ENCODE measurements at regions not wholly inside any gene's neighbourhood (a gene's known extent, or its start where the extent isn't known, plus 50 kb on each side); places are given as distances from the start of the nearest gene placed in this dataset.
"Not testable (repeated sequence)": the region's sequence is repeated elsewhere in the genome, so short reads cannot be mapped to it uniquely, and the experiment has no call there.

DNA sequence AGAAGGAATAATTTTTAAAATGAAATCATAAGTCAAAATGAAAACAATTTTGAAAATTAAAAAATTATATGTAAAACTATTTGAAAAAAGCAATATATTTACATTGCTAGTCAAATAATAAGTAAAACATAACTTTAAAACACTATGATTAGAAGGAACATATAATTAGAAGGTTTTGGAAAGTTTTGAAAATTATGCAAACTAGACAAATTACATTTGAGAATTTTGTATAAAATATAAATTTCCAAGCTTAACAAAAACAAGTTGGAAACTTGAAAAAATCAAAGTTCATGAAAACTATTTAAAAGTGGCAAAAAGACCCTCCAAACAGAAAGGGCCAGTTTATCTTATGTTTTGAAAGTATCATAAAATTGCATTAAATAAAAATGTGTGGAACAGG lies 67.6 kb upstream of the TLL1 start:
- Mint-ChIP-seq H3K4me3 (no peak overlapping the region), H3K27me3 (no peaks in the 10 kb centered on the region), H3K27ac (no peak overlapping the region), H3K4me1 (ENCODE audit: low read depth) (no peaks in the 10 kb centered on the region), H3K9me3 (no peaks in the 10 kb centered on the region), H3K36me3 (no peaks in the 10 kb centered on the region)
- ChIA-PET POLR2A (no interaction called here), CTCF (no interaction called here)
- no peak for DNase-seq
- intact Hi-C loops (cut with micrococcal nuclease), result no loop called here

DNA sequence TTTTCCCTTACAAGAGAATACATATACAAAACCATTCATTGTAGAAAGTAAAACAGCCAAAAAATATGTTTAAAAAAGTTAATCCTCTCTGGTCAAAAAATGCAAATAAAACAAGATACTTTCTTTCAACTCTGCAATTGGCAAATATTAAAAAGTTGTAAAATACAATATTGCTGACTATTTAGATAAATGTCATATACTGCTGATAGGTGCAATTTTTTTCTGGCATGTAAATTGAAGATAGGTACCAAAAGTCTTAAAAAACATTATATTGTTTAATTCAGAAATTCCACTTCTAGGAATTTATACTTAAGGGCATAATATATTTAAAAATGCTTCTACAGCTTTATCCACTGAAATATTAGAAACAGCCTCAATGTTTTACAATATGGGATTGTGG lies 66.4 kb upstream of the TLL1 start:
- POLR2A ChIA-PET, result no interaction called here
- DNase-seq, result no peak
- CTCF ChIA-PET, result no interaction called here
- H3K4me1 Mint-ChIP-seq (ENCODE audit: low read depth), result no peaks in the 10 kb centered on the region
- no peaks in the 10 kb centered on the region for H3K27me3 Mint-ChIP-seq
- H3K36me3 Mint-ChIP-seq, result no peaks in the 10 kb centered on the region
- no peaks in the 10 kb centered on the region for H3K9me3 Mint-ChIP-seq
- no peak overlapping the region for H3K27ac Mint-ChIP-seq
- intact Hi-C loops (cut with micrococcal nuclease), result no loop called here
- no peak overlapping the region for H3K4me3 Mint-ChIP-seq

DNA sequence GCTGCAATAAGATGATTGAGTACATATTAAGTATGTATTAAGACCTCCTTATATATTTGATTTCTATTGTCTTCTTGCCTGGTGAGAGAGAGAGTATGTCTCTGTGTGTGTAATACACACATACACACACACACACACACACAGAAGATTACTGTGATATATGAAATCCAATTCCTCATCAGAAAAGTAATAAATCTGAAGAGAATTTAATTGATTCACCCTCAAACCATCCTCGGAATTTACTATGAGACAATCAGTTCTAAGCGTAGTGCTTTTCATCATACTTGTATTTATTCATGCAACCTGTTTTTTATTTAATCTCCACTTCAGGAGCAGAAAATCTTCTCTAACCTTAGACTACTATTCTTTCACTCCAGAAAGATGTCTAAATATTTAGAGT lies 62.3 kb upstream of the TLL1 start:
- Mint-ChIP-seq H3K4me3 (no peak overlapping the region), H3K4me1 (ENCODE audit: low read depth) (no peaks in the 10 kb centered on the region), H3K27ac (no peak overlapping the region), H3K36me3 (no peaks in the 10 kb centered on the region), H3K27me3 (no peaks in the 10 kb centered on the region), H3K9me3 (no peaks in the 10 kb centered on the region)
- intact Hi-C loops (cut with micrococcal nuclease), result no loop called here
- DNase-seq, result no peak
- ChIA-PET CTCF (no interaction called here), POLR2A (no interaction called here)

DNA sequence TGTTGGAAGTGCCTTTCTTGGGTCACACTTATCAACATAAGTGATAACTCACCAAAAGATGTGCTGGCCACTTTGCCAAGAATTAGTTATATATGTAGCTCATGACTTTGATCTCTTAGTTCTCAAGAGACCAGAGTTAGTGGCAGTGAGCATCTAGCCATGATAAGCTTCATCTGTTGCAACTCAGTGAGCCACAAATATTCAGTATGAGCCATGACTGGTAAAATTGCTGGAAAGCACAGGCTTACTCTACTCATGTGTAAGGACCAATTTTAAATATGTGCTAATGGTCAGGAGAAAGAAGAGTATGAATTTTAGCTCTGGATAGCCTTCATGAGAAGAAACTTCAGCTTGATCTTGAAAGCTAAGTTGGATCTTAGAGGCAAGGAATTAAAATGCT lies 59.4 kb upstream of the TLL1 start:
- no peaks in the 10 kb centered on the region for H3K27me3 Mint-ChIP-seq
- H3K27ac Mint-ChIP-seq, result no peak overlapping the region
- H3K4me3 Mint-ChIP-seq, result no peak overlapping the region

DNA sequence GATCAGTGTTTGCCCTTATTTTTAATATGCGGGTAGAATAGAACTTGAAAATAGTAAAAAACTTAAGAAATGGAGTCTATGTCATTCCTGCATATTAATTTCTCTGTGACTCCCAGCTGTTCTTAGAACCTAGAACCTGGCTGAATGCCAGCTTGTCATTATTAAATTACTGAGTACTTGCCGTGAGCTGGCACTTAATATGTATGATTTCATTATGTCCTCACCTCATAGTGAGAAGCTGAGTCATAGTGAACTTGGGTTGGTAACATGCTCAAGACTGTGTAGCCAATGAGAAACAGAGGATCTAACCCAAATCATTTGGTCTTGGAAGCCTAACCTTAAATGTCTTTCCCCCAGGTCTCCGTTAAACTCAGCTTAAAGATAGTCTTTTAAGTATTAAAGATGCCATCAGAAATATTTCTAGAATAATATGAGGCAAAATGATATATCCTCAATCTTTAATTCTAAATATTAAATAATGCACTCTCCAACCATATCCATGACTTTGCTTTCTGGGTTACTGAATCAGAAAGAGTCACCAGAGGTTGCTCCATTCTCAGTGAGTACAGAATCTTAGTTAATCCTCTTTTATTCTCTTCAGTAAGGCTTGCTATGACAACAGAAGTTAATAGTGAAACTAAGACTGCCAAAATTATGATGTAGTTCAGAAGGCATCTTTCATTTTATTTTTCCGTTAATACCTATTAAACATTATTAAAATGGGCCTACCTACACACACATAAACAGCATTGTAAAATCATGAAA lies 58.6 kb upstream of the TLL1 start:
- peaks cover 2% of the 10 kb centered on the region for H3K9me3 Mint-ChIP-seq
- no peak for DNase-seq
- POLR2A ChIA-PET, result no interaction called here
- H3K4me3 Mint-ChIP-seq, result no peak overlapping the region
- CTCF ChIA-PET, result no interaction called here
- H3K36me3 Mint-ChIP-seq, result no peaks in the 10 kb centered on the region
- H3K27me3 Mint-ChIP-seq, result no peaks in the 10 kb centered on the region
- intact Hi-C loops (cut with micrococcal nuclease), result no loop called here
- no peak overlapping the region for H3K27ac Mint-ChIP-seq
- no peaks in the 10 kb centered on the region for H3K4me1 Mint-ChIP-seq (ENCODE audit: low read depth)

More for the DNA sequence above, 59.4 kb upstream of the TLL1 start:
- Mint-ChIP-seq H3K4me1 (ENCODE audit: low read depth) (no peaks in the 10 kb centered on the region), H3K9me3 (peaks cover 2% of the 10 kb centered on the region), H3K36me3 (no peaks in the 10 kb centered on the region)
- intact Hi-C loops (cut with micrococcal nuclease), result no loop called here
- no peak for DNase-seq
- CTCF ChIA-PET, result no interaction called here
- POLR2A ChIA-PET, result no interaction called here

DNA sequence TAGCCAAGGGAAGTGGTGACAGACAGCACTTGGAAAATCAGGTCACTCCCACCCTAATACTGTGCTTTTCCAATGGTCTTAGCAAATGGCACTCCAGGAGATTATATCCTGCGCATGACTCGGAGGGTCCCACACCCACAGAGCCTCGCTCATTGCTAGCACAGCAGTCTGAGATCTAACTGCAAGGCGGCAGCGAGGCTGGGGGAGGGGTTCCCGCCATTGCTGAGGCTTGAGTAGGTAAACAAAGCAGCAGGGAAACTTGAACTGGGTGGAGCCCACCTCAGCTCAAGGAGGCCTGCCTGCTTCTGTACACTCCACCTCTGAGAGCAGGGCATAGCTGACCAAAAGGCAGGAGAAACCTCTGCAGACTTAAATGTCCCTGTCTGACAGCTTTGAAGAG lies 53.9 kb upstream of the TLL1 start:
- H3K27ac Mint-ChIP-seq; CTCF ChIA-PET; H3K9me3 Mint-ChIP-seq; H3K27me3 Mint-ChIP-seq; intact Hi-C loops (cut with micrococcal nuclease); DNase-seq; H3K4me1 Mint-ChIP-seq (ENCODE audit: low read depth); POLR2A ChIA-PET; H3K36me3 Mint-ChIP-seq; H3K4me3 Mint-ChIP-seq: not testable (repeated sequence)

Data from activated CD4-positive, alpha-beta memory T cell treated with anti-CD3 and anti-CD28 coated beads for 36 hours (primary cell).